A673 (cell line): ENCODE measurements at regions not wholly inside any gene's neighbourhood (a gene's known extent, or its start where the extent isn't known, plus 50 kb on each side); places are given as distances from the start of the nearest gene placed in this dataset.

Source experiments
- CTCF ChIP-seq: fragments of 300-800, 200-600 bp; sonication (generic); conservative IDR thresholded peaks from 2 replicates; pipeline ENCODE4 v1.5.1; 2017; ENCODE audit warnings: low read depth, mild to moderate bottlenecking, antibody characterized with exemption, low read length, moderate library complexity, mixed read lengths
- EZH2 ChIP-seq: fragments of 200-600 bp; sonication (generic); IDR thresholded peaks from 2 replicates; pipeline ENCODE4 v1.6.1; 2017; ENCODE audit warnings: borderline replicate concordance, low read depth, mild to moderate bottlenecking, mixed read lengths, antibody characterized with exemption, low read length; ENCODE audit not compliant: poor library complexity, severe bottlenecking

DNA sequence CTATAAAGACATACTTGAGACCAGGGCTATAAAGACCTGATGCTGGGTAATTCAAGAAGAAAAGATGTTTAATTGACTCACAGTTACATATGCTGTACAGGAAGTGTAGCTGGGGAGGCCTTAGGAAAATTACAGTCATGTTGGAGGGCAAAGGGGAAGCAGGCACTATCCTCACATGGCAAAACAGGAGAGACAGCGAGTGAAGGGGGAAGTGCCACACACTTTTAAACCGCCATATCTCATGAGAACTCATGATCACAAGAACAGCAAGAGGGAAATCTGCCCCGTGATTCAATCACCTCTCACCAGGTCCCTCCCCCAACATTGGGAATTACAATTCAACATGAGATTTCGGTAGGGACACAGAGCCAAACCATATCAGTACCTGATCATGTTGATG, 89.9 kb upstream of the ADAMTSL1 start:
- TF ChIP-seq CTCF (no peak), EZH2 (no peak)
